GM19395 (cell line): ENCODE measurements at regions not wholly inside any gene's neighbourhood (a gene's known extent, or its start where the extent isn't known, plus 50 kb on each side); places are given as distances from the start of the nearest gene placed in this dataset.
"Not testable (repeated sequence)": the region's sequence is repeated elsewhere in the genome, so short reads cannot be mapped to it uniquely, and the experiment has no call there.

Source experiments
- ATAC-seq: cut with Tn5 transposase; IDR thresholded peaks from one replicate; pipeline ENCODE4 v1.9.1; 2021; ENCODE audit warnings: mild to moderate bottlenecking, moderate library complexity; ENCODE audit not compliant: unreplicated experiment

DNA sequence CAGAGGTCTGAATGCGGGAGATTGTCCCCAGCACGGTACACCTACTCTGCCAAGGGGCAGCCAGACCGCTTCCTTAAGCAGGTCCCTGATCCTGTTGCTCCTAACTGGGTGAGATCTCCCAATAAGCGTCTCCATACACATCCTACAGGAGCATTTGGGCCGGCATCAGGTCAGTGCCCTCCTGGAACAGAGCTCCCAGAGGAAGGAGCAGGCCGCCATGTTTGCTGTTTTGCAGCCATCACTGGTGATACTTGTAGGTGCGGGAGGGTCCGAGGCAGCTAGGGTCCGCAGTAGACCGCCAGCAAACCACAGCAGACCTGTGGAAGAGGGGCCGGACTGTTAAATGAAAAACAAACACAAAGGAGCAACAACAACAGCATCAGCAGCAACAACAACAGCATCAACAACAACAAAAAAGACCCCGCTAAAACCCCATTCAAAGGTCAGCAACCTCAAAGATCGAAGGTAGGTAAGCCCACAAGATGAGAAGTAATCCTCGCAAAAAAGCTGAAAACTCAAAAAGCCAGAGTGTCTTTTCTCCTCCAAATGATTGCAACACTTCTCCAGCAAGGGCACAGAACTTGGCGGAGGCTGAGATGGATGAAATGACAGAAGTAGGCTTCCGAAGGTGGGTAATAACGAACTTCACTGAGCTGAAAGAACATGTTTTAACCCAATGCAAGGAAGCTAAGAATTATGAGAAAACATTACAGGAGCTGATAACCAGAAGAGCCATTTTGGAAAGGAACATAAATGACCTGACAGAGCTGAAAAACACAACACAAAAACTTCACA is 79.0 kb upstream of the CDH7 start:
- no peak for ATAC-seq

DNA sequence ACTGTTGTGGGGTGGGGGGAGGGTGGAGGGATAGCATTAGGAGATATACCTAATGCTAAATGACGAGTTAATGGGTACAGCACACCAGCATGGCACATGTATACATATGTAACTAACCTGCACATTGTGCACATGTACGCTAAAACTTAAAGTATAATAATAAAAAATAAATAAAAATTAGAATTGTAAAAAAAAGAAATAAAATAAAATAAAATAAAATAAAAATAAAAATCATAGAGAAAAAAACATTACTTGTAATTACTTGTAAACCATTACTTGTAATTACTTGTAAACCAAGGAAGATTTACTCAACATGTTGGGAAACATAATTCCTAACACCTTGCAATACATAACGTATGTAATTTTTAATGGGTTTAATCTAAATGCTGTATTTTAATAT is 80.7 kb upstream of the CDH7 start:
- ATAC-seq, result not testable (repeated sequence)

DNA sequence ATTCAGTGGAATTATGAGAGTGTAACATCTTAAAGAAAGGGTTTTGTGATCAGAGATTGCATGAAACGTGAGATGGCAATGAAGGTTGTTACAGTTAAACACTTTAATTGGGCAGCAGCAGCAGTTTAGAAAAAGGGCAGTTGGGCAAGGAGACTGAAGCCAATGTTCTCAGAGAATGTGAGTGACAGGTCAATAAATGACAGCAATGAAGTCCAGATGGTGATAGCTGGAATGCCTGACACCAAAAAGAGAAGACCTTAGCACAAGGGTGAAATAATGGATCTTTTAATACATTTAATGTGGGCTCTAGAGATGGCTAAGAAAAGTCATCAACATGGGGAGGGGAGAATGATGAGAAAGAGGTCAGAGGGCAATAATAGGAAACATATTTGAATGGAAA is 89.4 kb upstream of the CDH7 start:
- ATAC-seq, result no peak

DNA sequence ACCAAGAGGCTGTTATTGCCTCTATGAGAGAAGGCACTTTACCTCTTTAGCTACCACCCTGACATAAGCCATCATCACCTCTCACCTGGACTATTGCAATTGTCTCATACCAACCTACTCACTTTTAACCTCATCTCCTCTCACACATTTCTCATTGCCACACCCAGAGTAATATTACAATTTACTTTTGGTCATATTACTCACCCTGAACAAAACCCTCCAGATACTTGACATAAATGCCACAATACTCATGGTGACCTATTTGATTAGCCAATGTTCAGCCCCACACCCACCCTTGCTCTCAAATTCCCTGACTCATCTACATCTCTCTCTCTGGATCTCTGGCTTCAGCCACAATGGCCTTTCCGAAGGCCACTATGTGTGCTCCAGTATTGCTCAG is 90.9 kb upstream of the CDH7 start:
- no peak for ATAC-seq

DNA sequence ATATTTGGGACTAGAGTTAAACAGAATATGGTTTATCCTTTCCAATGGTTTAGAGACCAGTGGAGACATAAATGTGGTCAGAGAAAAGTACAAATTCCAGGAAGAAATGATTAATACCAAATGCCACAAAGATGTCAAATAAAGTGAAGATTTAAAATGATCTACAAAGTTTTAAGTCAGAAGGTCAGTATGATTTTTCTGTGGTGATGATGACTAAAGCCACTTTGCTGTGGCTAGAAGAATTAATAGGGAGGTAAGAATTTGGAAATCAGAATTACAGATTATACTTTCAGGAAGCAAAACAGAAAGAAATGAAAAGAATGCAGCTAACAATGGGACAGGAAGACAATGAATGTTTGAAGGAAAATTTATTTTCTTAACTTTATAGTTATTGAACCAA is 91.5 kb upstream of the CDH7 start:
- no peak for ATAC-seq

DNA sequence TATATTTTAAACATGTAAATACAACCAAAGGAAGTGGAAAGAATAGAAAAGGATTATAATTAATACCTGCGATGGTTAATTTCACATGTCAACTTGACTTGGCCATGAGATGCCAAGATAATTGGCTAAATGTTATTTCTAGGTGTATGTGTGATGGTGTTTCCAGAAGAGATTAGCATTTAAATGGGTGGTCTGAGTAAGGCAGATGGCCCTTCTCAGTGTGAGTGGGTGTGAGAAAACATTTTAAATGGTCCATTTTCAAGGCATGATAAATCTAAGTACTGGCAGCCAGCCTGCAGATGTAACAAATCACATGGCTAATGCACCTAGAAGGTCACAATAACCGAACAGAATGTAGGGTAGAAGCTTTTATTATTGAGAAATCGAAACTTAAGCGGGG is 99.6 kb upstream of the CDH7 start:
- ATAC-seq, result no peak

DNA sequence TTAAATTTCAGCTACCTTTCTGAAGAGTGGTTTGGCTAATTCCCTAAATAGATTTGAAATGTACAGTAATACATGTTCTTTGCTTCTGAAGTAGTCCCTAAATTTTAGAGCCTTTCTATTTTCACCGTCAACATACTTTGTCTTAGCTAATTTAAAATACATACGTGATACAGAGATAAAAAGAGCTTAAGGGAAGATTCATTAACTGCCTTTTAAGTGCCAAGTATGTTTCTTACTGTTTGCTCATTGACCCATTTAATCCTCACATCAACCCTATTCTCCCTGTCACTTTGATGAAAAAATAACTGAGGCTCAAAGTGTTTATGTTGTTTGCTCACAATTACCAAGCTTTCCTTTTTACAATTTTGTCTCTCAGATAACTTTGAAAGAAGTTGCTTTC is 118.6 kb upstream of the CDH7 start:
- no peak for ATAC-seq

DNA sequence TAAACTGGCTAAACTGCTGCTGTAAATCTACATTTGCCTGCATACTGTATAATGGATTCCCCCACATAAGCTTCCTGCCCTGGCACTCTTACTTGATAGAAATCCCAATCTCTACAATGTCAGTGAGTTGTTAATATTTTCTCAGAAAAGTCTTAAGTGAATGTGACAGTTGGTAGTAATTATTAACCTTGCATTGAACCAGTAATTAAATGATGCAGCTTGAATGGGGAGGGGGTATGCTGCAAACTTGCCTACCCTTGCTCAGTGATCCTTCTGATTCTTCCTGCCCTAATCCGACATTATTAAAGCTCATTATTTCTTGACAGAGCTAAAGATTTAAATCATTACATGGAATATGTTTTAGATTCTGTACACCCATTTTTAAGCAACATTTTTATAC is 119.0 kb upstream of the CDH7 start:
- no peak for ATAC-seq

DNA sequence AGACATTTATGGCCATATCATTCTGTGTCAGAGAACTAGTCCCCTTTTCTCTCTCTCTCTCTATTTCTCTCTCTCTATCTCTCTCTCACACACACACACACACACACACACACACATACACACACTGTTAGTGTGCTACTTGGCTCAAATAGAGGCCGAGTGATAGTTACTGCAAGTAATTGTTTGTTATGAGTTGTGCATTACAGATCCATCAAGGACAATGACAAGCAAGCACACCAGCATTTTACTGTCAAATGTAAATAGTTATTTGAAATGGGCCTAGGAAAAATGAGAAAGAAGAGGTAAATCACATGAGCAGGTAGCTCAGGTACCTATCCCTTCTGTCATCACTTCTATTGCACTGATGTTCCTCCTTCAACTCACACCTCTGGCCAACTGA is 122.4 kb upstream of the CDH7 start:
- no peak for ATAC-seq

DNA sequence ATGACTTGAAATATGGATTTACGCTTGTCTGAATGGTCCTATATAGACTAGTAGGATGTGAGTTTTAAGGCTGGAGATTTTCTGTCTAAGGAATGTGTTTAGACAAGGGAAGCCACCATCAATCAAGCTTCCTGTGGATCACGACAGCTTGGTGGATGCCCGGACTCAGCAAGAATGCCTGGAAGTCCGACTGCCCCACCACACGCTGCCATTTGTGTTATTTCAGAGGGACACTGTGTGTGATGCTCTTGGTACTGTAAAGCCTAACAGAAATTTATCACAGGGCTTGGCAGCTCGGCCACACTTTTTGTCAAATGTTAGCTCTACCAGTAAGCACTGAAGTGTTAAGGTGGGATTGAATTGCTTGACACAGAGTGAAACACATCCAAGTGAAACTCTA is 127.1 kb upstream of the CDH7 start:
- ATAC-seq, result no peak

DNA sequence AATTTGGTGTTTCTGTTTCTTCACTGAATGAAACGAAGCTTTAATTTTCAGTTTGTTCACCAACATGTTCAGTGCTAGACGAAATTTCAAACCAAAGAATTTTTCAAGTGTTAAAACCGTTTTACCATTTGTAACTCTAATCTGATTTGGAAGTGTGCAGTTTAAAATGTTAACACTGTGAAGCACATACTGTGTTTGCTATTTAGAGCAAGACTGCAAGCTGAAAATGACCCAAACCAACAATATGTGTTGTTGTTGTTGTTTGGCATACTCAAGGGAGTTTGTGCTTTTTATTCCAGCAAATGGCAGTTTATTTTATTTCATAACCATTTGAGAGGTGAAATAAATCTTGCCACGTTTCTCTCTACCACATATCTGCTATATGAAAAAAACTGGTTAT is 128.4 kb upstream of the CDH7 start:
- no peak for ATAC-seq

DNA sequence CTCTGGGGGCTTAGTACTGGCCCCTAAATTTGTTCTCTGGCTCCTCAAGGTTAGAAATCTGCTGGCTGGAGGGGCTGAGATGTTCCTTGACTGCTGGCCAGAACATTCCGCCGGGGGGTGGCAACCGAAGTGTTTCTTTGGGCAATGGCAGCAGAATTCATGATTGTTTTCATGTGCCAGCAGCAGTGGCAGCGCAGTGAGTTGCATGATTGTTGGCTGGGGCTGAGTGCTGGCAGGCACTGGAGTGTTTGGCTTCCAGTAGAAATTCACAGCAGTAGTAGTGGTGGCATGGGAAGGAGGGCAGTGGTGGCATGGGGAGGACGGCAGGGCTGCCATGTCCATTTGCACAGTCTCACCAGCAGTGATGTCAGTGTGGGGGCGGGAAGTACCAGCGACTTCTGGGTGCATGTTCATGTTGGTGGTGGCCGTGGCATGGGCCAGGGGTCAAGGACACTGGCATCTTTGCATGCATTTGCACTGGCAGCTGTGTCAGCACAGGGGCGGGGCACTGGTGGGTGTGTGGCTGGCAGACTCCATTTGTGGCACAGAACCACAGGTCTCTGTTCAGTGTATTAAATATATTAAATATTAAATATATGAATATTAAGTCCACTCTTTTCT is 130.6 kb upstream of the CDH7 start:
- ATAC-seq, result no peak

DNA sequence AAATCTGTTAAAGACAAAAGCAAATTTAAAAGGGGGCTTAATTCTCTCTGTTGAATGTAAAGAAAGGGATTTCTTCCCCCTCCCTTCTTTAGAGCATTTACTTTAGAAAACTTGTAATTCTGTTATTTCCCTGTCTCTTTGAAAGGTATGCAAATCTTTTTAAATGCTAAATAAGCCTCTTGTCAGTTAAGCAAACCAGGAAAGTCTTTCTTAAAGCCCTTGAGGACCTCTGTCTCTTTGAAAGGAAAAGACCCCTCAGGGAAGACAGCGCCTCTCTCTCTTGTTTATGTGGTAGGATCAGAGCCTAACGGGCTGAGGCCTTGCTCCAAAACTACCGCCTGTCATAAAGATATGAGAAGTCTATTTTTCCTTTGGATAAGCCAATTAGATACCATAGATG is 139.9 kb upstream of the CDH7 start:
- ATAC-seq, result no peak

DNA sequence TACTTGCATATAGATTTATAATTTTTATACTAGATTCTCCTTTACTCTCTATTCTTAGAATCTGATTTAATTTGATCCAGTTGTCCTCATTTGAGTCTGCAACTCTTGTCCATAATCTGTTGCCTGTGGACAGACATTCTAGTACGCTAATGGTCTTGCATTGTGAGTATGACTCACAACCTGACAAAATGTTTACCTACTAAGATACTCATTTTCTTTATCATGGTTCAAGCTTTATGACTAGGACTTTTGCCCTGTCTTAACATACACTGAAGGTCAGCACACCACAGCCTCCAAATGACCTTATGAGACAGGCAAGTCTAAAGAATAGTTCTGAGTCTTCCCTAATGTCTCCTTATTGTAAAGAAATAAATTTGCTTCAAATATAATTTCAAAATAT is 142.3 kb upstream of the CDH7 start:
- no peak for ATAC-seq

DNA sequence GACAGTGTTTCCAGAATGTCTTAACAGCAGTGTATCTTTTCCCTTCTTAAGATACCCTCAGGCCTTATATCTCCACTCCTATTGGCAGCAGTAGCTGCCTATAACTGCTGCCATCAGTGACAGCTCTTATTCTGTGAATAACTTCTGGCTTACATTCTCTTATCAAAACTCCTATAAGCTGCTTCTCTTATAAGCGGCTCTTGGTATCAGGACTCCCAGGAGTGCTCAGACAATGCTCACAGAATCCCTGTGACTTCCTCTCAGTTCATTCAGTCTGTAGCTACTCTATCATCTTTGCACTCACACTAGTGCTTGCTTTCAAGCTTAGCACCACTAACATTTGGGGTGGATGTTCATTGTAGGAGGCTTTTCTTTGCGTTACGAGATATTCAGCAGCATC is 143.7 kb upstream of the CDH7 start:
- ATAC-seq, result no peak

DNA sequence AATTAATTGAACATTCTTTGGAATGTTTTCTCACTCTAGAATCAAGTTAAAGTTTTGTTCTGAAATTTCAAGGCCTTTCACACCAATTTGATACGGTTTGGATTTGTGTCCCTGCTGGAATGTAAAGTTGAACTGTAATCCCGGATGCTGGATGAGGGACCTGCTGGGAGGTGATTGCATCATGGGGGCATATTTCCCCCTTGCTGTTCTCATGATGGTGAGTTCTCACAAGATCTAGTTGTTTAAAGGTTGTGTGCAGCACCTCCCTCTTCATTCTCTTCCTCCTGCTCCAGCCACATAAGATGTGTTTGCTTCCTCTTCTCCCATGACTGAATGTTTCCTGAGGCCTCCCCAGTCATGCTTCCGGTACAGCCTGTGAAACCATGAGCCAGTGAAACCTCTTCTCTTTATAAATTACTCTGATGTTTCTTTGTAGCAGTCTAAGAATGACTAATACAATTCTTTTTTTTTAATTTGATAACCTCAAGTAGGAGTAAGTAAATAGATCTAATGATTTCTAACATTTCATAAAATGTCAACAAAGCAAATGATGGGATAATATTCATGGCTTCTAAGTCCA is 144.2 kb upstream of the CDH7 start:
- ATAC-seq, result no peak

DNA sequence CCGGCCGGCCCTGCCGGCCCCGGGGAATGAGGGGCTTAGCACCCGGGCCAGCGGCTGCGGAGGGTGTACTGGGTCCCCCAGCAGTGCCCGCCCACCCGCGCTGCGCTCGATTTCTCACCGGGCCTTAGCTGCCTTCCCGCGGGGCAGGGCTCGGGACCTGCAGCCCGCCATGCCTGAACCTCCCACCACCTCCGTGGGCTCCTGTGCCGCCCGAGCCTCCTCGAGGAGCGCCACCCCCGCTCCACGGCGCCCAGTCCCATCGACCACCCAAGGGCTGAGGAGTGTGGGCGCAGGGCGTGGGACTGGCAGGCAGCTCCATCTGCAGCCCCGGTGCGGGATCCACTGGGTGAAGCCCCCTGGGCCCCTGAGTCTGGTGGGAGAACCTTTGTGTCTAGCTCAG is 145.5 kb upstream of the CDH7 start:
- ATAC-seq, result not testable (repeated sequence)

DNA sequence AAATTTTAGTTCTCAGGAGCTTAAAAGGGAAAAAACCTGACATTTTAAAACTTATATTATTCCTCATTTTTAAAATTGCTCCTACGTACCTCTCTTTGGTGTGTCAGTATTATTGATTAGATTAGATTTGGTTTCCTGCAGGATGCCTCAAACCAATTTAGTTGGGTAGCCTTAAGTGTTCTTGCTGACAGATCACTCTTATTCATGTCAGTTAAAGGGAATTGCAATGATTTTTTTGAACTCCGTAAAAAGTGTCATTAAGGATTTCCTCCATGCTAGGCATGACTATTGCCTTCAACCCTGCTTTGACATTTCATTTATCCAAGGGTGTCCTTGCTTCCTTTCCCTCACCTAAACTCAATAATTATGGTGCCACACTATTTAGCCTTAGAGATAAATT is 149.0 kb upstream of the CDH7 start:
- ATAC-seq, result no peak

DNA sequence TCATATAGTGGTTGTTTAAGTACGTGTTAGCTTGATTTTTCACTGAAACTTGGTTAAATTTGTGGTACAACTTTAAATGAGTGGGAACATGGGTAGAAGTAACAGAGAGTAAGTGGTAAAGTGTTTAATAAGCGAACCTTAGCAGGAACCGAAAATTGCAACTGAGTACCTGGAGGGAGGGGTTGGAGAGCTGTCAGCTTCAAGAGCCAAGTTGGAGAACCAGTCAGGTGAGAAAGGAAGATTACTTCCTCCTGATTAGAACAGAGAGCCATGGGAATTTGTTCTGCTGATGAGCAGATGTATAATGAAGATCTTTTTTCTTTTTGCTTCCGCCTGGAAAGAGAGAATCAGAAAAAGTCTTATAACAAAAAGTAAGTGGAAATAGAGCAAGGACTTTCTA is 158.4 kb upstream of the CDH7 start:
- ATAC-seq, result no peak

DNA sequence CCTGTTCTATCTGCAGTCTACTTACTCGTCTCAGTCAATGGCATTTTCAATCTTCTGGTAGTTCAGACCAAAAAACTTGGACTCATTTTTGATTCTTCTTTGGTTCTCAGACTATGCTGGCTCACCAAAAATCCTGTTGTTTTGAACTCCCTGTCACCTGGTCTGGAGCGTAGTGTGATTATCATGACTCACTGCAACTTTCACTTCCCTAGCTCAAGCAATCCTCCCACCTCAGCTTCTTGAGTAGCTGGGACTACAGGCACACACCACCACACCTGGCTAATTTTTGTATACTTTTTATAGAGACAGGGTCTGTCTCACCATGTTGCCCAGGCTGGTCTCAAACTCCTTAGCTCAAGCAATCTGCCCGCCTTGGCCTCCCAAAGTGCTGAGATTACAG is 163.3 kb upstream of the CDH7 start:
- ATAC-seq, result no peak

DNA sequence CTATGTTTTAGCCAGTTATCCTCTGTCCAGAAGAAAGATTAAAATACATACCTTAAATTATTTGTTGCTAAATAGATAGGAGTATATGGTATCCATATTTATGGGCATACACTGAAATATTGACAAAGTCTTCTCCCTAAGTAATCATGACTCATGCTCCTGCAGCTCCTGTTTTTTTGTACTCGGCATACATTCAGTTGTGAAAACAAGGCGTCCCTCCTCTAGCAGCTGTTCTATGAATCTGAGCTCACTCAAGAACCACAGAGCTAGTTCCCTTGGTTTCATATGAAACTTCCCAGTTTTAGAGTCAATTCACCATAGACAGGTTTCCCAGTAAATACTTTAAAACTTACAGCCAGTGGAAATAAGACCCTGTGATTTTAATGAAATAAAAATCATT is 168.7 kb upstream of the CDH7 start:
- ATAC-seq, result not testable (repeated sequence)

DNA sequence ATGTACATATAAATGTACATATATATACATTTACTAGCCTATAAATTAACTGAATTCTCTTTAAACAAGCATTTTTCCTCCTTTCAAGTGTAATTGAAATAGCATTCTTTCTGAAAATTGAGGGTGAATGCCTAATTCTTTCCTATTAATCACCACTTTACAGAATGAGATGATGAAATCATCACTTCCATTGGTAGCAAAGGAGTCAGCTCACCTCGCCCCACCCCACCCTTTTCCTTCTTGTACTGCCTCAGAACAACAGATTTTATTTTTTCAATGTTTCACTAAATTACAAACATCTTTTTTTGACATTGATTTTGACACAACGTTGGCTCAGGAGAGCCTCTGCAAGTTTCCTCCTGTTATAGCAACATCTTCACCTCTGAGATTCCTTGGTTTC is 181.9 kb upstream of the CDH7 start:
- no peak for ATAC-seq

DNA sequence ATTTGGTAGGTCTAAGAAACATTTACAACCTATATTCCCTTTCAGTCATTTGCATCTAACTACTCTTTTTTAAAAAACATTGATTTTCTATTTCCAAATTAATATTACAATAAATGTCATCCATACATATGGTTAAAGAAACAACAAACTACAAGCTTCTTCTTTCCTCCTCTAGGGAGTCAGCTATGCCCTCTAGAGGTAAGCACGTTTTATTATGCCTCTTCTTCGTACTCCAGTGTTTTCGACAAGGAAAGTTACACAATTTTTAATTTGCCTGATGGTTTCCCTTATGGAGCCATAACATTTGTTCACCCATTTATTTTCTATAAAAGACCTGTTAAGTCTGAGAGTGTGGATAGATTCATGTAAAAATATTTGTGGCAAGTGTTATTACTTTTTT is 183.4 kb upstream of the CDH7 start:
- no peak for ATAC-seq
